Testis (tissue), 2 donors: ENCODE measurements at regions not wholly inside any gene's neighbourhood (a gene's known extent, or its start where the extent isn't known, plus 50 kb on each side); places are given as distances from the start of the nearest gene placed in this dataset.

Experiments
- DNase-seq: peaks from one replicate; pipeline ENCODE4 v3.0.0-alpha.2; 2019
- H3K27ac ChIP-seq, 2 donors: fragments of 200-600 bp; sonication (generic); one replicate each; pipeline ENCODE4 v1.5.1; 2019
- H3K27me3 ChIP-seq: fragments of 200-600 bp; sonication (generic); one replicate; pipeline ENCODE4 v1.5.1; 2019
- H3K36me3 ChIP-seq: fragments of 200-600 bp; sonication (generic); one replicate; pipeline ENCODE4 v1.5.1; 2017; ENCODE audit warnings: low read depth; ENCODE audit errors: missing control alignments
- H3K4me1 ChIP-seq: fragments of 200-600 bp; sonication (generic); one replicate; pipeline ENCODE4 v1.5.1; 2019
- H3K4me3 ChIP-seq, 2 donors: fragments of 200-600 bp; sonication (generic); one replicate each; pipeline ENCODE4 v1.5.1; 2017 to 2019
- H3K9me3 ChIP-seq: fragments of 200-600 bp; sonication (generic); one replicate; pipeline ENCODE4 v1.5.1; 2017
- POLR2A ChIP-seq: fragments of 450-650 bp; IDR thresholded peaks from one replicate; pipeline ENCODE4 v1.6.1; 2017; ENCODE audit warnings: antibody characterized with exemption, mild to moderate bottlenecking, moderate library complexity
- WGBS, 2 donors: methylation state at CpG; one replicate each; pipeline ENCODE4 v1.1.5; 2018; 5-methylcytosine and 5-hydroxymethylcytosine counted together
- intact Hi-C: fragments of 100-400 bp; cut with DNase I; formaldehyde crosslinking; loops from one replicate; pipeline ENCODE4 v1.15.1; 2023; ENCODE audit warnings: low total_unique reads
- TF ChIP-seq, protein P1 (sequence below), 3 experiments: fragments of 450-650 bp in 2 of 3; fragments of 200-600 bp in 1 of 3; sonication (generic) in 1 of 3; IDR thresholded peaks; one replicate each; pipeline ENCODE4 v1.5.1; 2016 to 2019; ENCODE audit warnings: antibody characterized with exemption in 3 of 3, mild to moderate bottlenecking in 2 of 3, moderate library complexity in 1 of 3

DNA sequence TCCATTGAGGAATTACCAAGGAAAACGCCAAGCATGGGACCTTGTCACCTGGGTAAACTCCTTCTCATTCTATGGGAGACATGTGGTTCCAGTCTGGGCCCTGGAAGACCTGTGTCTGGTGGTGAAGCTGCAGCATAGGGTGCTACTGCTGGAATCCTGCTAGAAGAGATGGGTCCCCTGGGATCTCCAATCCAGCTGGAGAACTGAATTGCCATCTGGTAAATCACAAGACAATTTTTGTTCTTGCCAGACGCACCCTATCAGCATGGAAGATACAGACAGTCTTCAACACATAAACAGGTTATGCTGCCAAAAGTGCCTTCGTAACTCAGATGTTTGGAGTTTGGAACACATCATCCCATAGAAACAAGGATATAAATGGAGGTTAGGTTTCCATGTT lies 424.0 kb upstream of the BRINP1 start:
- TF ChIP-seq POLR2A = no peak
- TF ChIP-seq, protein P1, sequence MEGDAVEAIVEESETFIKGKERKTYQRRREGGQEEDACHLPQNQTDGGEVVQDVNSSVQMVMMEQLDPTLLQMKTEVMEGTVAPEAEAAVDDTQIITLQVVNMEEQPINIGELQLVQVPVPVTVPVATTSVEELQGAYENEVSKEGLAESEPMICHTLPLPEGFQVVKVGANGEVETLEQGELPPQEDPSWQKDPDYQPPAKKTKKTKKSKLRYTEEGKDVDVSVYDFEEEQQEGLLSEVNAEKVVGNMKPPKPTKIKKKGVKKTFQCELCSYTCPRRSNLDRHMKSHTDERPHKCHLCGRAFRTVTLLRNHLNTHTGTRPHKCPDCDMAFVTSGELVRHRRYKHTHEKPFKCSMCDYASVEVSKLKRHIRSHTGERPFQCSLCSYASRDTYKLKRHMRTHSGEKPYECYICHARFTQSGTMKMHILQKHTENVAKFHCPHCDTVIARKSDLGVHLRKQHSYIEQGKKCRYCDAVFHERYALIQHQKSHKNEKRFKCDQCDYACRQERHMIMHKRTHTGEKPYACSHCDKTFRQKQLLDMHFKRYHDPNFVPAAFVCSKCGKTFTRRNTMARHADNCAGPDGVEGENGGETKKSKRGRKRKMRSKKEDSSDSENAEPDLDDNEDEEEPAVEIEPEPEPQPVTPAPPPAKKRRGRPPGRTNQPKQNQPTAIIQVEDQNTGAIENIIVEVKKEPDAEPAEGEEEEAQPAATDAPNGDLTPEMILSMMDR (IDR thresholded peaks at IDR 0.05) = no peak
- no peak overlapping the region for H3K4me3 ChIP-seq
- H3K27me3 ChIP-seq = no peaks in the 10 kb centered on the region
- WGBS, 2 donors = 40 to 58% methylated on average over 3 of the region's 3 CpGs
- no peak overlapping the region for H3K27ac ChIP-seq
- DNase-seq = peak; percentile 51
- no peaks in the 10 kb centered on the region for H3K36me3 ChIP-seq
- H3K9me3 ChIP-seq = no peaks in the 10 kb centered on the region
- intact Hi-C loops = no loop called here
- peaks cover 6% of the 10 kb centered on the region for H3K4me1 ChIP-seq

DNA sequence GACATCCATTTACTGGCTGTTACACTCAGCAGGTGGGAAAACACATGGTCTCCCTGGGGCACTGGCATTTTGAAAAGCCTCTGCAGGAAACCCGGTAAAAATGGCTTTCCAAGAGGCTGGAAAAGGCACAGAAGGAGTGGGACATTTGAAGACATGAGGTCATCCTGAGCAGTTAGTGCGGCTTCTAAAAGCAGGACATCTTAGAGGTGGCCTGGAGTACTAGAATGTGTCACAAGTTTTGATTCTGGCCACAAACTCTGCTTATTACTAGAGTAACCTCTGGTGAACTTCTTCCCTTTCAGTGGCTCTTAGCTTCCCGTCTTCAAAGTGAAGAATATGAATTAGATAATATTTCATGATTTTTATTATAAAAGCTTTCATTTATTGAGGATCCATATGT lies 423.0 kb upstream of the BRINP1 start:
- no peaks in the 10 kb centered on the region for H3K36me3 ChIP-seq
- TF ChIP-seq, protein P1 (IDR thresholded peaks at IDR 0.05) = no peak
- no peak for TF ChIP-seq POLR2A
- H3K27ac ChIP-seq = no peak overlapping the region
- intact Hi-C loops = no loop called here
- no peaks in the 10 kb centered on the region for H3K27me3 ChIP-seq
- H3K4me3 ChIP-seq = no peak overlapping the region
- 74 to 82% methylated on average over 3 of the region's 3 CpGs for WGBS, 2 donors
- H3K9me3 ChIP-seq = no peaks in the 10 kb centered on the region
- no peak for DNase-seq
- H3K4me1 ChIP-seq = peaks cover 6% of the 10 kb centered on the region

DNA sequence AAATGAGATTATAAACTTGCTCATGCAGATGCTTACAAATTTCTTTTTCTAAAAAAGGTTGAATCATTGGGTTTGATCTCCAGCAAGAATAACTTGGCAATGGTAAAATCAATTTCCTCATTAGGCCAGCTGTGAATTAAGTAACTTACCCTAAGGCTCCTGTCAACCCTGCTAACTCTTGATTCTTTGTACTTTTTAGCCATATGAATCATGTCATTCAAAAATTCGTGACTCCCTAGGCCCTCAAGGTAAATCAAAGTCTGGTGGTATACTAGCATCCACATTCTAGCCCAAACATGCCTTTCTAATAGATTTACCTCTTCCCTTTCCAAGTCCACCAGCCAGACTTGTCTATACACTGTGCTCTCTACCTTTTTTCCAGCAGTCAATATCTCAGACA lies 420.8 kb upstream of the BRINP1 start:
- Histone ChIP-seq H3K27me3 (no peaks in the 10 kb centered on the region), H3K36me3 (no peaks in the 10 kb centered on the region), H3K4me1 (peaks cover 6% of the 10 kb centered on the region), H3K4me3 (no peak overlapping the region), H3K27ac (no peak overlapping the region), H3K9me3 (no peaks in the 10 kb centered on the region)
- DNase-seq = no peak
- TF ChIP-seq, protein P1 (IDR thresholded peaks at IDR 0.05) = no peak
- no peak for TF ChIP-seq POLR2A
- intact Hi-C loops = no loop called here
- 57 to 85% methylated on average over 1 of the region's 1 CpG for WGBS, 2 donors

DNA sequence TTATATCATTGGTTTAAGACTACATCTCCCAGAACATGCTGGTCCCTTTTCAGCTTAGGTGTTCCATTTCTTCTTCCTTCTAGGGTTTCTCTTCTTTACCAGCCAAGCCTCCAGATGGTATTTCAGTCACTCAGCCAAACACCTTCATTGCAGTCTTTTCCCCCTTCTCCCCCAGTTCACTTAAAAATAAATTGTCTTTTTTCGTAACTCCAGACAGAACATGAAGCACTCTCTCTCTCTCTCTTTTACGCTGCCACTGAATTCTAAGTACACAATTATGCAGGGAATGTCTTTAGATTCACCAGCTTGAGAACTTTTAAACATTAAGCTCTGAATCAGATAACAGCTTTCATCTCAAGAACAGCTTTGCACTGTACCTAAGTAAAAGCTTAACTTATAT lies 419.7 kb upstream of the BRINP1 start:
- 56 to 69% methylated on average over 2 of the region's 2 CpGs for WGBS, 2 donors
- Histone ChIP-seq H3K4me1 (peaks cover 6% of the 10 kb centered on the region), H3K27ac (no peak overlapping the region), H3K9me3 (no peaks in the 10 kb centered on the region), H3K36me3 (no peaks in the 10 kb centered on the region), H3K27me3 (no peaks in the 10 kb centered on the region), H3K4me3 (no peak overlapping the region)
- TF ChIP-seq, protein P1 (IDR thresholded peaks at IDR 0.05) = no peak
- TF ChIP-seq POLR2A = no peak
- DNase-seq = no peak
- intact Hi-C loops = no loop called here

DNA sequence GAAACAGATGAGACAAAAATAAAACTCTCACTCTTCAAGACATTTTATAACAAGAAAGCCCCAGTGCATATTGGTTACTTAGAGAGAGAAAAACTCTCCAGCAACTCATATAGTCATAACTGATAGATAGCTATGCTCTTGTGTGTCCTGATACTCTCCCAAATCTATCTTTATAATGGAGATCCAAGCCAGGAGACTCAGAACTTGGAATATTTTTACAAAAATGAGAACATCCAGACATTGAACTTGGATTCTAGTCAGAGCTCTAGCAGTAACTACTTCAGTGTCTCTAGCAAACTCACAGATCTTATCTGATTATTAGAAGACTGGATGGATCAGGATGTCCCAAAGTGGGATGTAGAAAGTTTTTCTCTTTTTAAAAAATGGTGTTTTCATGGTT lies 412.7 kb upstream of the BRINP1 start:
- Histone ChIP-seq H3K27me3 (no peaks in the 10 kb centered on the region), H3K9me3 (no peaks in the 10 kb centered on the region), H3K36me3 (no peaks in the 10 kb centered on the region), H3K4me3 (no peak overlapping the region), H3K27ac (no peak overlapping the region), H3K4me1 (no peaks in the 10 kb centered on the region)
- TF ChIP-seq, protein P1 (IDR thresholded peaks at IDR 0.05) = no peak
- TF ChIP-seq POLR2A = no peak
- DNase-seq = no peak
- intact Hi-C loops = no loop called here
